ENCODE measurements at regions not wholly inside any gene's neighbourhood (a gene's known extent, or its start where the extent isn't known, plus 50 kb on each side); places are given as distances from the start of the nearest gene placed in this dataset.
A peak's percentile ranks its signal among the peaks of the same experiment; 100 is the strongest.

GRCh38 chr14:37698840-37699777 lies 103.7 kb downstream of the TTC6 start (continued):
- TF ChIP-seq, protein P1, sequence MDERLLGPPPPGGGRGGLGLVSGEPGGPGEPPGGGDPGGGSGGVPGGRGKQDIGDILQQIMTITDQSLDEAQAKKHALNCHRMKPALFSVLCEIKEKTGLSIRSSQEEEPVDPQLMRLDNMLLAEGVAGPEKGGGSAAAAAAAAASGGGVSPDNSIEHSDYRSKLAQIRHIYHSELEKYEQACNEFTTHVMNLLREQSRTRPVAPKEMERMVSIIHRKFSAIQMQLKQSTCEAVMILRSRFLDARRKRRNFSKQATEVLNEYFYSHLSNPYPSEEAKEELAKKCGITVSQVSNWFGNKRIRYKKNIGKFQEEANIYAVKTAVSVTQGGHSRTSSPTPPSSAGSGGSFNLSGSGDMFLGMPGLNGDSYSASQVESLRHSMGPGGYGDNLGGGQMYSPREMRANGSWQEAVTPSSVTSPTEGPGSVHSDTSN (CRISPR knock-in tag; IDR thresholded peaks at IDR 0.05) = 0 out of 2 replicates have a peak, but pooled peaks have one; percentile 18
- TF ChIP-seq ZNF24 (IDR thresholded peaks at IDR 0.05) (peak; percentile 52; the same call in 1 of the 2 replicates), NFKBIZ (CRISPR knock-in tag; IDR thresholded peaks at IDR 0.05) (peak; percentile 23; the same call in 1 of the 2 replicates), NFYC (CRISPR knock-in tag; IDR thresholded peaks at IDR 0.05) (peak; percentile 60), SAP130 (CRISPR knock-in tag; IDR thresholded peaks at IDR 0.05; ENCODE audit: low read depth) (peak; percentile 24; the same call in 1 of the 2 replicates), HOXA3 (CRISPR knock-in tag; IDR thresholded peaks at IDR 0.05) (peak; percentile 51; the same call in 1 of the 2 replicates), RBAK (CRISPR knock-in tag; IDR thresholded peaks at IDR 0.05) (no peak), FLYWCH1 (CRISPR knock-in tag; IDR thresholded peaks at IDR 0.05) (no peak), THAP9 (CRISPR knock-in tag; IDR thresholded peaks at IDR 0.05; ENCODE audit: borderline replicate concordance) (no peak), ZNF296 (CRISPR knock-in tag; conservative IDR thresholded peaks at IDR 0.05) (no peak)
- TF ChIP-seq, protein P2, sequence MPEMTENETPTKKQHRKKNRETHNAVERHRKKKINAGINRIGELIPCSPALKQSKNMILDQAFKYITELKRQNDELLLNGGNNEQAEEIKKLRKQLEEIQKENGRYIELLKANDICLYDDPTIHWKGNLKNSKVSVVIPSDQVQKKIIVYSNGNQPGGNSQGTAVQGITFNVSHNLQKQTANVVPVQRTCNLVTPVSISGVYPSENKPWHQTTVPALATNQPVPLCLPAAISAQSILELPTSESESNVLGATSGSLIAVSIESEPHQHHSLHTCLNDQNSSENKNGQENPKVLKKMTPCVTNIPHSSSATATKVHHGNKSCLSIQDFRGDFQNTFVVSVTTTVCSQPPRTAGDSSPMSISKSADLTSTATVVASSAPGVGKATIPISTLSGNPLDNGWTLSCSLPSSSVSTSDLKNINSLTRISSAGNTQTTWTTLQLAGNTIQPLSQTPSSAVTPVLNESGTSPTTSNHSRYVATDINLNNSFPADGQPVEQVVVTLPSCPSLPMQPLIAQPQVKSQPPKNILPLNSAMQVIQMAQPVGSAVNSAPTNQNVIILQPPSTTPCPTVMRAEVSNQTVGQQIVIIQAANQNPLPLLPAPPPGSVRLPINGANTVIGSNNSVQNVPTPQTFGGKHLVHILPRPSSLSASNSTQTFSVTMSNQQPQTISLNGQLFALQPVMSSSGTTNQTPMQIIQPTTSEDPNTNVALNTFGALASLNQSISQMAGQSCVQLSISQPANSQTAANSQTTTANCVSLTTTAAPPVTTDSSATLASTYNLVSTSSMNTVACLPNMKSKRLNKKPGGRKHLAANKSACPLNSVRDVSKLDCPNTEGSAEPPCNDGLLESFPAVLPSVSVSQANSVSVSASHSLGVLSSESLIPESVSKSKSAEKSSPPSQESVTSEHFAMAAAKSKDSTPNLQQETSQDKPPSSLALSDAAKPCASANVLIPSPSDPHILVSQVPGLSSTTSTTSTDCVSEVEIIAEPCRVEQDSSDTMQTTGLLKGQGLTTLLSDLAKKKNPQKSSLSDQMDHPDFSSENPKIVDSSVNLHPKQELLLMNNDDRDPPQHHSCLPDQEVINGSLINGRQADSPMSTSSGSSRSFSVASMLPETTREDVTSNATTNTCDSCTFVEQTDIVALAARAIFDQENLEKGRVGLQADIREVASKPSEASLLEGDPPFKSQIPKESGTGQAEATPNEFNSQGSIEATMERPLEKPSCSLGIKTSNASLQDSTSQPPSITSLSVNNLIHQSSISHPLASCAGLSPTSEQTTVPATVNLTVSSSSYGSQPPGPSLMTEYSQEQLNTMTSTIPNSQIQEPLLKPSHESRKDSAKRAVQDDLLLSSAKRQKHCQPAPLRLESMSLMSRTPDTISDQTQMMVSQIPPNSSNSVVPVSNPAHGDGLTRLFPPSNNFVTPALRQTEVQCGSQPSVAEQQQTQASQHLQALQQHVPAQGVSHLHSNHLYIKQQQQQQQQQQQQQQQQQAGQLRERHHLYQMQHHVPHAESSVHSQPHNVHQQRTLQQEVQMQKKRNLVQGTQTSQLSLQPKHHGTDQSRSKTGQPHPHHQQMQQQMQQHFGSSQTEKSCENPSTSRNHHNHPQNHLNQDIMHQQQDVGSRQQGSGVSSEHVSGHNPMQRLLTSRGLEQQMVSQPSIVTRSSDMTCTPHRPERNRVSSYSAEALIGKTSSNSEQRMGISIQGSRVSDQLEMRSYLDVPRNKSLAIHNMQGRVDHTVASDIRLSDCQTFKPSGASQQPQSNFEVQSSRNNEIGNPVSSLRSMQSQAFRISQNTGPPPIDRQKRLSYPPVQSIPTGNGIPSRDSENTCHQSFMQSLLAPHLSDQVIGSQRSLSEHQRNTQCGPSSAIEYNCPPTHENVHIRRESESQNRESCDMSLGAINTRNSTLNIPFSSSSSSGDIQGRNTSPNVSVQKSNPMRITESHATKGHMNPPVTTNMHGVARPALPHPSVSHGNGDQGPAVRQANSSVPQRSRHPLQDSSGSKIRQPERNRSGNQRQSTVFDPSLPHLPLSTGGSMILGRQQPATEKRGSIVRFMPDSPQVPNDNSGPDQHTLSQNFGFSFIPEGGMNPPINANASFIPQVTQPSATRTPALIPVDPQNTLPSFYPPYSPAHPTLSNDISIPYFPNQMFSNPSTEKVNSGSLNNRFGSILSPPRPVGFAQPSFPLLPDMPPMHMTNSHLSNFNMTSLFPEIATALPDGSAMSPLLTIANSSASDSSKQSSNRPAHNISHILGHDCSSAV (CRISPR knock-in tag; IDR thresholded peaks at IDR 0.05; ENCODE audit: borderline replicate concordance) = no peak; the same call in 1 of the 2 replicates
- TF ChIP-seq, protein P3, sequence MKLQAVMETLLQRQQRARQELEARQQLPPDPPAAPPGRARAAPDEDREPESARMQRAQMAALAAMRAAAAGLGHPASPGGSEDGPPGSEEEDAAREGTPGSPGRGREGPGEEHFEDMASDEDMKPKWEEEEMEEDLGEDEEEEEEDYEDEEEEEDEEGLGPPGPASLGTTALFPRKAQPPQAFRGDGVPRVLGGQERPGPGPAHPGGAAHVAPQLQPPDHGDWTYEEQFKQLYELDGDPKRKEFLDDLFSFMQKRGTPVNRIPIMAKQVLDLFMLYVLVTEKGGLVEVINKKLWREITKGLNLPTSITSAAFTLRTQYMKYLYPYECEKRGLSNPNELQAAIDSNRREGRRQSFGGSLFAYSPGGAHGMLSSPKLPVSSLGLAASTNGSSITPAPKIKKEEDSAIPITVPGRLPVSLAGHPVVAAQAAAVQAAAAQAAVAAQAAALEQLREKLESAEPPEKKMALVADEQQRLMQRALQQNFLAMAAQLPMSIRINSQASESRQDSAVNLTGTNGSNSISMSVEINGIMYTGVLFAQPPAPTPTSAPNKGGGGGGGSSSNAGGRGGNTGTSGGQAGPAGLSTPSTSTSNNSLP (IDR thresholded peaks at IDR 0.05; ENCODE audit: low read depth, low read length) = peak; percentile 73
- TF ChIP-seq, protein P4, sequence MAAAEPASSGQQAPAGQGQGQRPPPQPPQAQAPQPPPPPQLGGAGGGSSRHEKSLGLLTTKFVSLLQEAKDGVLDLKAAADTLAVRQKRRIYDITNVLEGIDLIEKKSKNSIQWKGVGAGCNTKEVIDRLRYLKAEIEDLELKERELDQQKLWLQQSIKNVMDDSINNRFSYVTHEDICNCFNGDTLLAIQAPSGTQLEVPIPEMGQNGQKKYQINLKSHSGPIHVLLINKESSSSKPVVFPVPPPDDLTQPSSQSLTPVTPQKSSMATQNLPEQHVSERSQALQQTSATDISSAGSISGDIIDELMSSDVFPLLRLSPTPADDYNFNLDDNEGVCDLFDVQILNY (CRISPR knock-in tag; conservative IDR thresholded peaks at IDR 0.05) = no peak
